NCI-H146 treated with DMSO at 0.1 percent for 48 hours (cell line): ENCODE measurements at regions not wholly inside any gene's neighbourhood (a gene's known extent, or its start where the extent isn't known, plus 50 kb on each side); places are given as distances from the start of the nearest gene placed in this dataset.
"Not testable (repeated sequence)": the region's sequence is repeated elsewhere in the genome, so short reads cannot be mapped to it uniquely, and the experiment has no call there.

Experiments used
- DNase-seq: peaks from one replicate; lab custom pipeline; 2025; ENCODE audit not compliant: unreplicated experiment; lab: John Stamatoyannopoulos, UW

GRCh38 chr5:34550964-34551363 lies 105.2 kb upstream of the RAI14 start:
- DNase-seq: no peak

- no peak for DNase-seq
These were observed 104.2 kb upstream of the RAI14 start for GRCh38 chr5:34551911-34552433.

GRCh38 chr5:34552686-34553085 lies 103.4 kb upstream of the RAI14 start:
- DNase-seq: no peak

GRCh38 chr5:34553581-34553980 lies 102.5 kb upstream of the RAI14 start:
- no peak for DNase-seq

- DNase-seq: no peak
These were observed 101.5 kb upstream of the RAI14 start for GRCh38 chr5:34554641-34555040.

- DNase-seq: no peak
These were observed 100.2 kb upstream of the RAI14 start for GRCh38 chr5:34555699-34556508.

- no peak for DNase-seq
These were observed 99.7 kb upstream of the RAI14 start for GRCh38 chr5:34556509-34556782.

- not testable (repeated sequence) for DNase-seq
These were observed 94.5 kb upstream of the RAI14 start for GRCh38 chr5:34561581-34561980.

GRCh38 chr5:34562791-34563190 lies 93.3 kb upstream of the RAI14 start:
- no peak for DNase-seq

GRCh38 chr5:34563269-34563668 lies 92.9 kb upstream of the RAI14 start:
- DNase-seq: no peak

GRCh38 chr5:34563931-34564709 lies 92.0 kb upstream of the RAI14 start:
- no peak for DNase-seq

- no peak for DNase-seq
These were observed 91.4 kb upstream of the RAI14 start for GRCh38 chr5:34564710-34565235.

GRCh38 chr5:34570143-34570542 lies 86.0 kb upstream of the RAI14 start:
- no peak for DNase-seq

- no peak for DNase-seq
These were observed 85.1 kb upstream of the RAI14 start for GRCh38 chr5:34570721-34571676.

GRCh38 chr5:34571677-34572041 lies 84.5 kb upstream of the RAI14 start:
- no peak for DNase-seq

- no peak for DNase-seq
These were observed 81.1 kb upstream of the RAI14 start for GRCh38 chr5:34574936-34575467.

GRCh38 chr5:34576891-34577666 lies 79.0 kb upstream of the RAI14 start:
- DNase-seq: no peak

- DNase-seq: no peak
These were observed 77.2 kb upstream of the RAI14 start for GRCh38 chr5:34578962-34579361.

GRCh38 chr5:34580983-34581382 lies 75.1 kb upstream of the RAI14 start:
- no peak for DNase-seq

- no peak for DNase-seq
These were observed 73.8 kb upstream of the RAI14 start for GRCh38 chr5:34582371-34582770.
